Endothelial cell of umbilical vein (primary cell): ENCODE measurements at regions not wholly inside any gene's neighbourhood (a gene's known extent, or its start where the extent isn't known, plus 50 kb on each side); places are given as distances from the start of the nearest gene placed in this dataset.

Source experiments
- BruUV-seq: library from RNA; stranded (reverse); fragments of 400-500 nt; replicated peaks from 2 replicates; lab custom pipeline; 2021; lab: Mats Ljungman, UMichigan
- CTCF ChIA-PET: fragments of 300-600, 350-600 bp; sonication (Branson Sonifier 250); formaldehyde crosslinking; loops from one replicate; lab custom pipeline; 2021; ENCODE audit warnings: antibody characterized with exemption, inconsistent platforms; lab: Charles Lee
- POLR2A ChIA-PET: fragments of 300-600, 350-600 bp; sonication (Branson Sonifier 250); formaldehyde crosslinking; loops from one replicate; lab custom pipeline; 2021; ENCODE audit warnings: antibody characterized with exemption, inconsistent platforms; lab: Charles Lee
- DNase-seq: peaks from one replicate; pipeline ENCODE4 v3.0.0-alpha.2; 2011; ENCODE audit warnings: low read depth, low spot score
- FAIRE-seq: peaks from 2 replicates; lab custom pipeline; 2011; peaks lifted over from hg19 to GRCh38; lab: Jason Lieb, UNC
- H2AFZ ChIP-seq: 2 replicates; pipeline ENCODE4 v1.6.0; 2012; ENCODE audit warnings: low read depth, low read length, control low read depth, inconsistent platforms
- H3K27ac ChIP-seq: 2 replicates; pipeline ENCODE4 v1.5.1; 2011; ENCODE audit warnings: low read depth, mild to moderate bottlenecking, control low read depth, low read length, moderate library complexity; ENCODE audit not compliant: insufficient read depth
- H3K27me3 ChIP-seq, 2 experiments: 2 replicates each; pipeline versions ENCODE4 v1.6.0 to v1.6.1; 2011; ENCODE audit warnings: low read length in 2 of 2, mixed read lengths in 1 of 2; ENCODE audit not compliant: control insufficient read depth in 2 of 2, insufficient read depth in 2 of 2
- H3K36me3 ChIP-seq, 2 experiments: 2 replicates in 1 of 2; 3 replicates in 1 of 2; pipeline ENCODE4 v1.5.1; 2011; ENCODE audit warnings: low read length in 2 of 2, mild to moderate bottlenecking in 1 of 2, moderate library complexity in 1 of 2; ENCODE audit not compliant: control insufficient read depth in 2 of 2, insufficient read depth in 2 of 2; ENCODE audit errors: extremely low read depth in 1 of 2
- H3K4me1 ChIP-seq: 3 replicates; pipeline ENCODE4 v1.5.1; 2011; ENCODE audit warnings: mild to moderate bottlenecking, low read length; ENCODE audit not compliant: control insufficient read depth, insufficient read depth; ENCODE audit errors: extremely low read depth
- H3K4me2 ChIP-seq: 2 replicates; pipeline ENCODE4 v1.6.1; 2011; ENCODE audit warnings: low read length, control low read depth, mixed read lengths; ENCODE audit not compliant: insufficient read depth
- H3K4me3 ChIP-seq, 3 experiments: fragments of 200-600 bp in 1 of 3; sonication (generic), shearing (Covaris generic) in 1 of 3; replicated peaks in 1 of 3; 2 replicates each; pipeline ENCODE4 v1.5.1; 2011 to 2016; ENCODE audit warnings: control low read depth in 3 of 3, low read length in 3 of 3, mild to moderate bottlenecking in 2 of 3, inconsistent platforms in 1 of 3, low read depth in 1 of 3, moderate library complexity in 1 of 3; ENCODE audit not compliant: insufficient read depth in 1 of 3
- H3K79me2 ChIP-seq: 2 replicates; pipeline ENCODE4 v1.6.0; 2012; ENCODE audit warnings: low read length, inconsistent platforms; ENCODE audit not compliant: control insufficient read depth, insufficient read depth
- H3K9ac ChIP-seq: replicated peaks from 2 replicates; pipeline ENCODE3; 2011; ENCODE audit warnings: low read length, control low read depth; ENCODE audit not compliant: insufficient read depth; ENCODE audit errors: extremely low read depth
- H3K9me1 ChIP-seq: replicated peaks from 3 replicates; pipeline ENCODE4 v1.6.0; 2011; ENCODE audit warnings: mild to moderate bottlenecking, low read length; ENCODE audit not compliant: control insufficient read depth, insufficient read depth; ENCODE audit errors: extremely low read depth
- H3K9me3 ChIP-seq: replicated peaks from 2 replicates; pipeline ENCODE4 v1.5.1; 2012; ENCODE audit warnings: low read length, inconsistent platforms; ENCODE audit not compliant: control insufficient read depth, insufficient read depth
- H4K20me1 ChIP-seq: replicated peaks from 2 replicates; pipeline ENCODE3; 2011; ENCODE audit warnings: mild to moderate bottlenecking, low read length; ENCODE audit not compliant: control insufficient read depth, insufficient read depth; ENCODE audit errors: extremely low read depth
- CTCF ChIP-seq, 2 donors: IDR thresholded peaks; 1 replicate in 1 of 2; 2 replicates in 1 of 2; pipeline ENCODE4 v1.5.1; 2011; ENCODE audit warnings: low read length in 2 of 2, mild to moderate bottlenecking in 2 of 2, moderate library complexity in 2 of 2, control low read depth in 1 of 2, inconsistent platforms in 1 of 2, low read depth in 1 of 2; ENCODE audit not compliant: insufficient read depth in 1 of 2; ENCODE audit errors: extremely low read depth in 1 of 2
- FOS ChIP-seq: IDR thresholded peaks from 2 replicates; pipeline ENCODE4 v1.6.1; 2011; ENCODE audit warnings: mild to moderate bottlenecking, low read length, moderate library complexity, borderline replicate concordance; ENCODE audit not compliant: insufficient read depth
- GATA2 ChIP-seq: IDR thresholded peaks from 2 replicates; pipeline ENCODE4 v1.7.0; 2011; ENCODE audit warnings: low read depth, mild to moderate bottlenecking, moderate library complexity, mixed read lengths, low read length; ENCODE audit not compliant: insufficient read length, insufficient read depth
- MYC ChIP-seq: IDR thresholded peaks from one replicate; pipeline ENCODE4 v1.6.1; 2011; ENCODE audit warnings: mild to moderate bottlenecking, low read depth, low read length
- POLR2A ChIP-seq: IDR thresholded peaks from 2 replicates; pipeline ENCODE4 v1.6.1; 2012; ENCODE audit warnings: low read depth, mild to moderate bottlenecking, control low read depth, low read length
- POLR2AphosphoS5 ChIP-seq: IDR thresholded peaks from 2 replicates; pipeline ENCODE4 v1.6.1; 2012; ENCODE audit warnings: low read depth, mild to moderate bottlenecking, control low read depth, low read length, moderate library complexity; ENCODE audit not compliant: insufficient read depth
- dilution Hi-C: fragments of 300-500 bp; cut with MboI; formaldehyde crosslinking; loops from one replicate; pipeline ENCODE4 v1.15.0; 2019; ENCODE audit warnings: low sequenced_read_pairs; ENCODE audit not compliant: extremely low pct_ligation_motif_present
- intact Hi-C: fragments of 100-400 bp; cut with micrococcal nuclease; formaldehyde crosslinking; loops from one replicate; pipeline ENCODE4 v1.10.0; 2022

GRCh38 chr1:17883136-17883535 is 128.0 kb downstream of the ACTL8 start:
- Histone ChIP-seq H3K27me3 (no peaks in the 10 kb centered on the region), H3K79me2 (no peaks in the 10 kb centered on the region), H3K4me1 (no peaks in the 10 kb centered on the region), H3K36me3 (no peaks in the 10 kb centered on the region), H4K20me1 (no peaks in the 10 kb centered on the region), H3K9ac (no peak overlapping the region), H2AFZ (no peak overlapping the region), H3K9me3 (no peaks in the 10 kb centered on the region), H3K4me3 (no peak overlapping the region), H3K9me1 (no peaks in the 10 kb centered on the region), H3K27ac (no peak overlapping the region), H3K4me2 (no peak overlapping the region)
- no peak for TF ChIP-seq POLR2AphosphoS5
- no peak for TF ChIP-seq POLR2A
- no TSS peak for BruUV-seq
- ChIA-PET POLR2A (no interaction called here), CTCF (no interaction called here)
- intact Hi-C loops (no loop called here), dilution Hi-C loops (no loop called here)
- FAIRE-seq, result no peak
- no peak for DNase-seq

- no peak overlapping the region for H2AFZ ChIP-seq
- no peaks in the 10 kb centered on the region for H3K4me1 ChIP-seq
- H3K36me3 ChIP-seq, result no peaks in the 10 kb centered on the region
- no peak overlapping the region for H3K4me3 ChIP-seq
- intact Hi-C loops (no loop called here), dilution Hi-C loops (no loop called here)
- no peaks in the 10 kb centered on the region for H3K79me2 ChIP-seq
- H3K9me1 ChIP-seq, result no peaks in the 10 kb centered on the region
- no TSS peak for BruUV-seq
- TF ChIP-seq POLR2AphosphoS5 (no peak), GATA2 (no peak), CTCF (IDR thresholded peaks at IDR 0.05; ENCODE audit: extremely low read depth in 1 of 2, insufficient read depth in 1 of 2, low read depth in 1 of 2, low read length in 2 of 2) (no peak), POLR2A (no peak), FOS (no peak), MYC (no peak)
- H4K20me1 ChIP-seq, result no peaks in the 10 kb centered on the region
- POLR2A ChIA-PET, result no interaction called here
- no peak for DNase-seq
- H3K9ac ChIP-seq, result no peak overlapping the region
- no peak for FAIRE-seq
- no peaks in the 10 kb centered on the region for H3K27me3 ChIP-seq
- no peak overlapping the region for H3K27ac ChIP-seq
- CTCF ChIA-PET, result no interaction called here
- H3K9me3 ChIP-seq, result no peaks in the 10 kb centered on the region
- H3K4me2 ChIP-seq, result no peak overlapping the region
These were observed 128.7 kb downstream of the ACTL8 start for GRCh38 chr1:17883662-17884395.
